ENCODE measurements at regions not wholly inside any gene's neighbourhood (a gene's known extent, or its start where the extent isn't known, plus 50 kb on each side); places are given as distances from the start of the nearest gene placed in this dataset.

GRCh38 chr12:124617615-124618014, 50.2 kb upstream of the NCOR2 start:
- no peak for DNase-seq (ENCODE audit: low spot score)
- TF ChIP-seq MAX (IDR thresholded peaks at IDR 0.05) (no peak), FOXA2 (IDR thresholded peaks at IDR 0.05) (no peak), HNF4G (IDR thresholded peaks at IDR 0.05) (no peak), NR2F2 (IDR thresholded peaks at IDR 0.05) (no peak), TAF1 (conservative IDR thresholded peaks at IDR 0.05) (no peak), RXRA (IDR thresholded peaks at IDR 0.05) (no peak), JUND (IDR thresholded peaks at IDR 0.05) (no peak), YY1 (IDR thresholded peaks at IDR 0.05) (no peak), REST (IDR thresholded peaks at IDR 0.05) (no peak), FOXA1 (IDR thresholded peaks at IDR 0.05) (no peak), ZBTB33 (IDR thresholded peaks at IDR 0.05) (no peak), CTCF (IDR thresholded peaks at IDR 0.05; ENCODE audit: low read depth, low read length, missing input control) (no peak), RAD21 (IDR thresholded peaks at IDR 0.05) (no peak), GABPA (IDR thresholded peaks at IDR 0.05 in 1 of 2, conservative IDR thresholded peaks at IDR 0.05 in 1 of 2) (no peak), SP1 (IDR thresholded peaks at IDR 0.05) (no peak), EGR1 (IDR thresholded peaks at IDR 0.05; ENCODE audit: low read depth in 2 of 2) (no peak), HNF4A (conservative IDR thresholded peaks at IDR 0.05) (no peak)
- Histone ChIP-seq H3K4me3 (ENCODE audit: low read depth in 1 of 3, low read length in 3 of 3) (no peak overlapping the region), H3K9ac (ENCODE audit: low read depth in 1 of 2, low read length in 2 of 2) (no peak overlapping the region), H3K9me3 (ENCODE audit: control insufficient read depth in 4 of 4, low read length in 3 of 4) (no peaks in the 10 kb centered on the region), H3K4me1 (ENCODE audit: control insufficient read depth in 4 of 4, insufficient read depth in 4 of 4, low read length in 3 of 4) (no peaks in the 10 kb centered on the region), H3K27ac (ENCODE audit: low read depth in 1 of 2, low read length in 2 of 2) (no peak overlapping the region), H3K36me3 (ENCODE audit: control insufficient read depth in 4 of 4, insufficient read depth in 3 of 4, low read depth in 1 of 4, low read length in 3 of 4) (no peaks in the 10 kb centered on the region), H3K27me3 (ENCODE audit: control insufficient read depth in 4 of 4, insufficient read depth in 4 of 4, low read length in 3 of 4) (no peaks in the 10 kb centered on the region)
- WGBS = 78% methylated on average over 19 of the region's 19 CpGs

Data from liver (tissue), 8 donors.